ENCODE measurements at regions not wholly inside any gene's neighbourhood (a gene's known extent, or its start where the extent isn't known, plus 50 kb on each side); places are given as distances from the start of the nearest gene placed in this dataset.

DNA sequence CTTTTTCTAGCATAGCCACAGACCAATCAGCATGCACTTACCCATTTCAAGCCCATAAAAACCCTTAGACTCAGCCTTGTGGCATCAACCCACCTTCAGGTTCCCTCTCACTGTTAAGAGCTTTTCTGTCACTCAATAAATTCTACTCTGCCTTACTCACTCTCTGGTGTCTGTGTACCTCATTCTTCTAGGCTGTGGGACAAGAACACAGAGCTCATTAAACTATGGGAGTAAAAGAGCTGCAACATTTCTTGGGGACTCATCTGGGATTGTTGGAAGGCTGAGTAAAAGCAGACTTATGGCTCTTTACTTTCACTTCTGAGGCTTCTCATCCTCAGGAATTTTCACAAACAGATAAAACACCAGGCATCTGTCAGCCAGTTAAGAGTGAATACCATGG lies 879.3 kb downstream of the ROBO2 start:
- no peaks in the 10 kb centered on the region for H3K4me1 ChIP-seq (ENCODE audit: insufficient read depth, low read length)
- H4K8ac ChIP-seq (replicated peaks; ENCODE audit: insufficient read length, low read depth, low read length) = no peak overlapping the region
- no peak for DNase-seq
- H3K23ac ChIP-seq (ENCODE audit: insufficient read length, low read depth, low read length) = no peak overlapping the region
- no peak overlapping the region for H3K4me2 ChIP-seq (ENCODE audit: insufficient read depth, insufficient read length, low read length)
- Mint-ChIP-seq H3K4me1 (peaks cover 15 to 18% of the 10 kb centered on the region in 2 experiments), H3K27me3 (ENCODE audit: low read depth) (no peaks in the 10 kb centered on the region), H3K36me3 (ENCODE audit: insufficient read depth in 1 of 3, low read depth in 3 of 3) (peaks cover 21 to 43% (median 33%) of the 10 kb centered on the region in 3 experiments), H3K9me3 (peaks cover 33 to 39% of the 10 kb centered on the region in 2 experiments), H3K4me3 (no peak overlapping the region), H3K27ac (peak overlapping the region in 1 of 3 experiments; percentile 69; a peak in 2 of 7 replicates)
- no peak overlapping the region for H3K18ac ChIP-seq (ENCODE audit: insufficient read length, low read depth, low read length)
- no peak overlapping the region for H2BK5ac ChIP-seq (ENCODE audit: insufficient read length, low read length)
- H3K27me3 ChIP-seq (ENCODE audit: insufficient read depth, low read length) = no peaks in the 10 kb centered on the region
- H3K79me1 ChIP-seq (ENCODE audit: insufficient read depth, low read depth, low read length, poor library complexity, severe bottlenecking) = no peaks in the 10 kb centered on the region
- H3K56ac ChIP-seq (ENCODE audit: insufficient read length, low read depth, low read length) = no peak overlapping the region
- no peaks in the 10 kb centered on the region for H4K20me1 ChIP-seq (ENCODE audit: control insufficient read depth, insufficient read depth, insufficient read length)
- H4K91ac ChIP-seq (ENCODE audit: insufficient read length, low read depth, low read length) = no peak overlapping the region
- H2AK5ac ChIP-seq (ENCODE audit: insufficient read length, low read length) = no peak overlapping the region
- peaks cover 17% of the 10 kb centered on the region for H3K9me3 ChIP-seq (ENCODE audit: control insufficient read depth, low read depth, low read length)
- H2AFZ ChIP-seq (ENCODE audit: low read length) = no peak overlapping the region
- H3T11ph ChIP-seq (ENCODE audit: low read length) = no peak overlapping the region
- no peak overlapping the region for H3K4ac ChIP-seq (ENCODE audit: low read depth, low read length)
- H4K5ac ChIP-seq (ENCODE audit: insufficient read length, low read depth, low read length) = no peak overlapping the region
- H3K9ac ChIP-seq (ENCODE audit: extremely low read depth, insufficient read length, low read length) = no peak overlapping the region
- H3K27ac ChIP-seq (ENCODE audit: insufficient read length, low read depth, low read length) = no peak overlapping the region
- H2BK20ac ChIP-seq (ENCODE audit: low read depth, low read length, poor library complexity, severe bottlenecking) = no peak overlapping the region
- no peaks in the 10 kb centered on the region for H3K79me2 ChIP-seq (ENCODE audit: insufficient read depth, low read length)
- no peak overlapping the region for H2BK12ac ChIP-seq (ENCODE audit: insufficient read length, low read depth, low read length)
- H2BK15ac ChIP-seq (ENCODE audit: low read depth, low read length) = no peak overlapping the region
- H3K14ac ChIP-seq (ENCODE audit: insufficient read depth, low read length) = no peak overlapping the region
- no peaks in the 10 kb centered on the region for H3K23me2 ChIP-seq (ENCODE audit: insufficient read length, low read depth, low read length, poor library complexity, severe bottlenecking)
- no peak overlapping the region for H2BK120ac ChIP-seq (ENCODE audit: low read depth, low read length, poor library complexity, severe bottlenecking)
- TF ChIP-seq, protein P1, sequence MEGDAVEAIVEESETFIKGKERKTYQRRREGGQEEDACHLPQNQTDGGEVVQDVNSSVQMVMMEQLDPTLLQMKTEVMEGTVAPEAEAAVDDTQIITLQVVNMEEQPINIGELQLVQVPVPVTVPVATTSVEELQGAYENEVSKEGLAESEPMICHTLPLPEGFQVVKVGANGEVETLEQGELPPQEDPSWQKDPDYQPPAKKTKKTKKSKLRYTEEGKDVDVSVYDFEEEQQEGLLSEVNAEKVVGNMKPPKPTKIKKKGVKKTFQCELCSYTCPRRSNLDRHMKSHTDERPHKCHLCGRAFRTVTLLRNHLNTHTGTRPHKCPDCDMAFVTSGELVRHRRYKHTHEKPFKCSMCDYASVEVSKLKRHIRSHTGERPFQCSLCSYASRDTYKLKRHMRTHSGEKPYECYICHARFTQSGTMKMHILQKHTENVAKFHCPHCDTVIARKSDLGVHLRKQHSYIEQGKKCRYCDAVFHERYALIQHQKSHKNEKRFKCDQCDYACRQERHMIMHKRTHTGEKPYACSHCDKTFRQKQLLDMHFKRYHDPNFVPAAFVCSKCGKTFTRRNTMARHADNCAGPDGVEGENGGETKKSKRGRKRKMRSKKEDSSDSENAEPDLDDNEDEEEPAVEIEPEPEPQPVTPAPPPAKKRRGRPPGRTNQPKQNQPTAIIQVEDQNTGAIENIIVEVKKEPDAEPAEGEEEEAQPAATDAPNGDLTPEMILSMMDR (conservative IDR thresholded peaks at IDR 0.05) = no peak
